Thyroid gland (tissue), 4 donors: ENCODE measurements at regions not wholly inside any gene's neighbourhood (a gene's known extent, or its start where the extent isn't known, plus 50 kb on each side); places are given as distances from the start of the nearest gene placed in this dataset.

Experiments used
- DNase-seq, 2 donors: peaks; one replicate each; pipeline ENCODE4 v3.0.0-alpha.2; 2019
- H3K27ac ChIP-seq, 3 donors: fragments of 200-600 bp; sonication (generic); 1 replicate in 2 of 3; 2 replicates in 1 of 3; pipeline ENCODE4 v1.5.1; 2016 to 2019; ENCODE audit warnings: mild to moderate bottlenecking in 1 of 3, moderate library complexity in 1 of 3
- H3K27me3 ChIP-seq: fragments of 200-600 bp; sonication (generic); one replicate; pipeline ENCODE4 v1.5.1; 2019
- H3K36me3 ChIP-seq, 2 donors: fragments of 200-600 bp; sonication (generic); one replicate each; pipeline ENCODE4 v1.5.1; 2016 to 2019
- H3K4me1 ChIP-seq, 2 donors: fragments of 200-600 bp; sonication (generic); one replicate each; pipeline ENCODE4 v1.5.1; 2017 to 2019
- H3K4me3 ChIP-seq, 3 donors: fragments of 200-600 bp; sonication (generic); replicated peaks in 1 of 3; 1 replicate in 2 of 3; 2 replicates in 1 of 3; pipeline ENCODE4 v1.5.1; 2016; ENCODE audit warnings: mild to moderate bottlenecking in 1 of 3
- H3K9me3 ChIP-seq: fragments of 200-600 bp; sonication (generic); one replicate; pipeline ENCODE4 v1.5.1; 2017
- CTCF ChIP-seq, 6 experiments: fragments of 200-600 bp in 3 of 6; fragments of 450-650 bp in 3 of 6; sonication (generic) in 3 of 6; IDR thresholded peaks; one replicate each; pipeline ENCODE4 v1.5.1; 2016 to 2019; ENCODE audit warnings: antibody characterized with exemption in 6 of 6, mild to moderate bottlenecking in 2 of 6, inconsistent platforms in 1 of 6, moderate library complexity in 1 of 6
- POLR2A ChIP-seq, 2 donors: fragments of 450-650 bp; IDR thresholded peaks; one replicate each; pipeline ENCODE4 v1.6.1; 2017; ENCODE audit warnings: antibody characterized with exemption in 2 of 2, mild to moderate bottlenecking in 2 of 2, moderate library complexity in 1 of 2
- WGBS, 2 donors: methylation state at CpG; one replicate each; pipeline ENCODE4 v1.1.5; 2017; 5-methylcytosine and 5-hydroxymethylcytosine counted together
- intact Hi-C: fragments of 100-400 bp; cut with DNase I; formaldehyde crosslinking; loops from one replicate; pipeline ENCODE4 v1.15.1; 2023

- Histone ChIP-seq H3K36me3 (no peaks in the 10 kb centered on the region), H3K27me3 (no peaks in the 10 kb centered on the region), H3K4me1 (no peaks in the 10 kb centered on the region), H3K27ac (no peak overlapping the region), H3K4me3 (no peak overlapping the region), H3K9me3 (no peaks in the 10 kb centered on the region)
- intact Hi-C loops: no loop called here
- TF ChIP-seq POLR2A (IDR thresholded peaks at IDR 0.05) (no peak), CTCF (IDR thresholded peaks at IDR 0.05) (no peak)
- WGBS, 2 donors: 75 to 76% methylated on average over 4 of the region's 4 CpGs
- no peak for DNase-seq
Measured at GRCh38 chr2:67295851-67296250, 101.3 kb upstream of the ETAA1 start.

GRCh38 chr2:67304300-67304890 lies 92.7 kb upstream of the ETAA1 start:
- no peaks in the 10 kb centered on the region for H3K27me3 ChIP-seq
- no peak for TF ChIP-seq POLR2A (IDR thresholded peaks at IDR 0.05)
- no peak for TF ChIP-seq CTCF (IDR thresholded peaks at IDR 0.05)
- H3K9me3 ChIP-seq: no peaks in the 10 kb centered on the region
- no peak for DNase-seq
- H3K27ac ChIP-seq: no peak overlapping the region
- H3K36me3 ChIP-seq: no peaks in the 10 kb centered on the region
- H3K4me1 ChIP-seq: no peaks in the 10 kb centered on the region
- 71 to 76% methylated on average over 6 of the region's 6 CpGs for WGBS, 2 donors
- H3K4me3 ChIP-seq: no peak overlapping the region
- intact Hi-C loops: no loop called here

GRCh38 chr2:67309281-67309680 lies 87.9 kb upstream of the ETAA1 start:
- intact Hi-C loops: no loop called here
- H3K27ac ChIP-seq: no peak overlapping the region
- H3K9me3 ChIP-seq: no peaks in the 10 kb centered on the region
- H3K4me1 ChIP-seq: no peaks in the 10 kb centered on the region
- H3K4me3 ChIP-seq: no peak overlapping the region
- H3K27me3 ChIP-seq: no peaks in the 10 kb centered on the region
- H3K36me3 ChIP-seq: no peaks in the 10 kb centered on the region
- TF ChIP-seq CTCF (IDR thresholded peaks at IDR 0.05) (no peak), POLR2A (IDR thresholded peaks at IDR 0.05) (no peak)
- 93 to 95% methylated on average over 1 of the region's 1 CpG for WGBS, 2 donors
- no peak for DNase-seq

- H3K36me3 ChIP-seq: no peaks in the 10 kb centered on the region
- H3K27me3 ChIP-seq: no peaks in the 10 kb centered on the region
- DNase-seq: no peak
- no peaks in the 10 kb centered on the region for H3K9me3 ChIP-seq
- TF ChIP-seq CTCF (IDR thresholded peaks at IDR 0.05) (no peak), POLR2A (IDR thresholded peaks at IDR 0.05) (no peak)
- intact Hi-C loops: no loop called here
- H3K4me1 ChIP-seq: no peaks in the 10 kb centered on the region
- no peak overlapping the region for H3K27ac ChIP-seq
- H3K4me3 ChIP-seq: no peak overlapping the region
- 69 to 80% methylated on average over 2 of the region's 2 CpGs for WGBS, 2 donors
Measured at GRCh38 chr2:67311536-67311935, 85.6 kb upstream of the ETAA1 start.

- Histone ChIP-seq H3K27ac (no peak overlapping the region), H3K4me3 (no peak overlapping the region), H3K4me1 (no peaks in the 10 kb centered on the region), H3K9me3 (no peaks in the 10 kb centered on the region), H3K36me3 (no peaks in the 10 kb centered on the region), H3K27me3 (no peaks in the 10 kb centered on the region)
- intact Hi-C loops: no loop called here
- DNase-seq: no peak
- WGBS, 2 donors: 76 to 89% methylated on average over 1 of the region's 1 CpG
- TF ChIP-seq CTCF (IDR thresholded peaks at IDR 0.05) (no peak), POLR2A (IDR thresholded peaks at IDR 0.05) (no peak)
Measured at GRCh38 chr2:67312871-67313270, 84.3 kb upstream of the ETAA1 start.
